GM10248 (cell line): ENCODE measurements at regions not wholly inside any gene's neighbourhood (a gene's known extent, or its start where the extent isn't known, plus 50 kb on each side); places are given as distances from the start of the nearest gene placed in this dataset.

ENCODE experiments used
- CTCF ChIA-PET: fragments of 300-600 bp; sonication (Branson Sonifier 250); formaldehyde crosslinking; extraction: SDS; loops from one replicate; lab custom pipeline; 2021; ENCODE audit warnings: antibody characterized with exemption; lab: Yijun Ruan, JAX
- POLR2A ChIA-PET: fragments of 350-650 bp; sonication (Branson Sonifier 250); formaldehyde crosslinking; extraction: SDS; loops from one replicate; lab custom pipeline; 2020; ENCODE audit warnings: antibody characterized with exemption; lab: Yijun Ruan, JAX
- DNase-seq: peaks from one replicate; pipeline ENCODE4 v3.0.0; 2012; ENCODE audit errors: extremely low spot score
- CTCF ChIP-seq: IDR thresholded peaks from 2 replicates; pipeline ENCODE4 v1.5.1; 2012; ENCODE audit warnings: mild to moderate bottlenecking, low read depth; ENCODE audit errors: extremely low read depth, missing control alignments, control extremely low read depth

DNA sequence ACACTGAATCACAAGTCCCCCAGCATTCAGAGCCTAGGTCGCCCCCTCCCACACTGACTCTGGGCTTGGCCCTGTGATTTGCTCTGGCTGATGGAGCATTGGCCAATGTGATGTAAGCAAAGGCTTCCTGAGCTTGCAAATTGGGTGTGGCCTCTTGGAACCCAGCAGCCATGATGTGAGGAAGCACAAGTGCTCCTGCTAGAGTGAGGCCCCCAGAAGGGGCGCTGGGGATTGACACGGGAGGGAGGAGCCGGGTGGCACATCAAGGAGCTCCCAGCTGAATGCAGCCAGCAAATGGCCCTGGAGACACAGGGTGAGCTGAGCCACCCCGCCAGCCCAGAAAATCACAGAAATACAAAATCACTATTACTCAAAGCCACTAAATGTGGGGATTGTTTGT, 308.5 kb downstream of the C16orf95 start:
- ChIA-PET POLR2A (no interaction called here), CTCF (no interaction called here)
- TF ChIP-seq CTCF, result no peak
- no peak for DNase-seq

- POLR2A ChIA-PET, result no interaction called here
- no peak for DNase-seq
- TF ChIP-seq CTCF, result no peak
- CTCF ChIA-PET, result no interaction called here
Measured at GRCh38 chr16:87012954-87013938, 303.9 kb downstream of the C16orf95 start.

GRCh38 chr16:87014112-87014511, 303.1 kb downstream of the C16orf95 start:
- ChIA-PET CTCF (no interaction called here), POLR2A (no interaction called here)
- TF ChIP-seq CTCF, result no peak
- no peak for DNase-seq

DNA sequence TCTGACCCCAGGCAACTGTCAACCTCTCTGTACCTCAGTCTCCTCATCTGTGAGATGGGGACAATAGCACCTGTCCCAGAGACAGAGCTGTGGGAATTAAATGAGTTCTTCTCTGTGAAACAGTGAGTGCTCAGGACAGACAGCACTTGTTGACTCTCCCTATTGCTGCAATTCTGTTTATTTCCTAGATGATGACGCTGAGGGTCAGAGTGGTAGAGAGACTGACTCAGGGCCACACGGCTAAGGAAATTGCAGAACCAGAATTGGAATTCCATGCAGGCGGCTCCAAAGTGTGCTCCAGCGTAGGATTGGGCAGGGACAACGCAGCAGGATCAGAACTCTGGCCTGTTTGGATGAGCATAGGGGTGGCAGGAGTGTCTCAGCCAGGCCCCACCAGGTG, 302.2 kb downstream of the C16orf95 start:
- TF ChIP-seq CTCF, result no peak
- POLR2A ChIA-PET, result no interaction called here
- CTCF ChIA-PET, result no interaction called here
- DNase-seq, result no peak

DNA sequence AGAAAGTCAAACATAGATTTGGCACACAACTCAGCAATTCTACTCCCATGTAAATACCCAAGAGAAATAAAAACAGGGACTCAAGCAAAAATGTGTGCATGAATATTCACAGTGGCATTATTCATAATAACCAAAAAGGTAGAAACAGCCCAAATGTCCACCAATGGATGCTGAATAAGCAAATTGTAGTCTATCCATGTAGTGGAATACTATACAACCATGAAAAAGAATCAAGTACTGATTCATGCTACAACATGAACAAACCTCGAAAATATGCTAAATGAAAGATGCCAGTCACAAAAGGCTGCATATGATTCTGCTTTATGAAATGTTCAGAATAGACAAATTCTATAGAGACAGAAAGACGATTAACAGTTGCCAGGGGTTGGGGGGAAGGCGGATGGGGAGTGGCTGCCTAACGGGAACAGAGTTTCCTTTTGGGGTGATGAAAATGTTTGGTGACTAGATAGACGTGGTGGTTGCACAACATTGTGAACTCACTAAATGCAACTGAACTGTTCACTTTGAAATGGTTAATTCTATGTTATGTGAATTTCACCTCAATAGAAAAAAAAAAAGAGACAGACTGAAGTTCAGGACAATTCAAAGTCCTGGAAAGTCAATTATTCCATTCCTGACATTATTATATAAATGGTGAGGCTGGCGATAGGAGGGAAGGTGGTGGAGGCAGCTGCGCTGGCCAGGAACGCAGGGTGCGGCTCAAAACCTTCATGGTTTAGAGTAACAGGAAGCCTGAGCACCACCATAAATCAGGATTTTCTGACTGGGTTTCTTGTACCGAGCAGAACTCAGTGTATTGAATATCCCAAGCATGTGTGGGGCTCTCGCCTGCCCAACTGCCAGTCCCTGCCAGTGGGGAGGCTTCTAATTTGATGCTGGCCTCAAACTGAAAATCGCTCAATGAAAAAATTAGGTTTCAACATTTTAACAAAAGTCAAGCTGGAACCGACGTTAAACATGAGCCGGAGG, 300.9 kb downstream of the C16orf95 start:
- ChIA-PET CTCF (interaction anchor here (1.1 to 2.1 kb wide), 2 partner anchors 10 to 12 kb away, joined by 3 to 5 read pairs; no protein-coding TSS in a partner anchor), POLR2A (no interaction called here)
- no peak for DNase-seq
- no peak for TF ChIP-seq CTCF
